Activated CD4-positive, alpha-beta T cell treated with anti-CD3 and anti-CD28 coated beads, Interleukin-2, amount 50 U/mL, for 16 hours (primary cell): ENCODE measurements at regions not wholly inside any gene's neighbourhood (a gene's known extent, or its start where the extent isn't known, plus 50 kb on each side); places are given as distances from the start of the nearest gene placed in this dataset.
"Not testable (repeated sequence)": the region's sequence is repeated elsewhere in the genome, so short reads cannot be mapped to it uniquely, and the experiment has no call there.

Experiments
- DNase-seq: peaks from one replicate; pipeline ENCODE4 v3.0.0-alpha.2; 2020

- DNase-seq: no peak
Measured at GRCh38 chr5:54883374-54884194, 101.8 kb downstream of the ESM1 start.

GRCh38 chr5:54882841-54883240, 102.6 kb downstream of the ESM1 start:
- no peak for DNase-seq

- DNase-seq: no peak
Measured at GRCh38 chr5:54882101-54882500, 103.3 kb downstream of the ESM1 start.

- peak; percentile 67 for DNase-seq
Measured at GRCh38 chr5:54881286-54882005, 103.9 kb downstream of the ESM1 start.

GRCh38 chr5:54876976-54877375, 108.4 kb downstream of the ESM1 start:
- no peak for DNase-seq

- DNase-seq: no peak
Measured at GRCh38 chr5:54876556-54876955, 108.8 kb downstream of the ESM1 start.

GRCh38 chr5:54874337-54875021, 110.9 kb downstream of the ESM1 start:
- no peak for DNase-seq

- DNase-seq: no peak
Measured at GRCh38 chr5:54873691-54874090, 111.7 kb downstream of the ESM1 start.

GRCh38 chr5:54872810-54873209, 112.6 kb downstream of the ESM1 start:
- DNase-seq: no peak

- DNase-seq: no peak
Measured at GRCh38 chr5:54870271-54870670, 115.1 kb downstream of the ESM1 start.

GRCh38 chr5:54869691-54870090, 115.7 kb downstream of the ESM1 start:
- no peak for DNase-seq

- peak; percentile 81 for DNase-seq
Measured at GRCh38 chr5:54868511-54869483, 116.6 kb downstream of the ESM1 start.

- DNase-seq: peak; percentile 57
Measured at GRCh38 chr5:54867310-54867944, 118.0 kb downstream of the ESM1 start.

GRCh38 chr5:54864911-54865515, 120.4 kb downstream of the ESM1 start:
- not testable (repeated sequence) for DNase-seq

- DNase-seq: no peak
Measured at GRCh38 chr5:54862036-54862435, 123.4 kb downstream of the ESM1 start.

GRCh38 chr5:54861212-54861894, 124.0 kb downstream of the ESM1 start:
- DNase-seq: no peak

- DNase-seq: no peak
Measured at GRCh38 chr5:54860321-54860720, 125.1 kb downstream of the ESM1 start.

GRCh38 chr5:54859316-54859715, 126.1 kb downstream of the ESM1 start:
- no peak for DNase-seq

GRCh38 chr5:54854883-54855581, 130.4 kb downstream of the ESM1 start:
- no peak for DNase-seq

GRCh38 chr5:54852007-54852406, 133.4 kb downstream of the ESM1 start:
- no peak for DNase-seq
